ENCODE measurements at regions not wholly inside any gene's neighbourhood (a gene's known extent, or its start where the extent isn't known, plus 50 kb on each side); places are given as distances from the start of the nearest gene placed in this dataset.
A peak's percentile ranks its signal among the peaks of the same experiment; 100 is the strongest.

- intact Hi-C loops (cut with micrococcal nuclease), result loop anchor here (1.0 to 5.0 kb wide), 2 partner anchors 844 to 954 kb away; no protein-coding TSS in a partner anchor
- H3K36me3 ChIP-seq (ENCODE audit: control insufficient read depth, insufficient read depth, low read length), result no peaks in the 10 kb centered on the region
- no peak overlapping the region for H3K4me2 ChIP-seq (ENCODE audit: low read depth, low read length)
- no TSS peak for BruUV-seq (replicated peaks)
- no peak overlapping the region for H3K27ac ChIP-seq (ENCODE audit: insufficient read depth, low read length)
- H4K91ac ChIP-seq (ENCODE audit: insufficient read depth, low read depth, low read length), result no peak overlapping the region
- no peak overlapping the region for H2BK15ac ChIP-seq (ENCODE audit: low read depth, low read length)
- no peak overlapping the region for H2BK20ac ChIP-seq (ENCODE audit: low read depth, low read length)
- H4K5ac ChIP-seq (ENCODE audit: low read depth, low read length), result no peak overlapping the region
- H4K20me1 ChIP-seq (ENCODE audit: insufficient read depth, low read length), result no peaks in the 10 kb centered on the region
- in situ Hi-C loops (cut with MboI; ENCODE audit: low sequenced_read_pairs), result no loop called here
- H3K18ac ChIP-seq (ENCODE audit: low read depth, low read length), result no peak overlapping the region
- ATAC-seq (ENCODE audit: low read depth) (no peak), DNase-seq (peak; percentile 10)
- no peak overlapping the region for H2AFZ ChIP-seq (replicated peaks; ENCODE audit: low read length, poor library complexity)
- no peak overlapping the region for H2BK120ac ChIP-seq (ENCODE audit: low read depth, low read length)
- no peak overlapping the region for H3K14ac ChIP-seq (replicated peaks; ENCODE audit: low read depth, low read length)
- H3K4me3 ChIP-seq (ENCODE audit: insufficient read depth, low read depth, low read length), result no peak overlapping the region
- TF ChIP-seq RAD21 (IDR thresholded peaks at IDR 0.05; ENCODE audit: low read length) (peak; percentile 16; the same call in 1 of the 2 replicates), CTCF (conservative IDR thresholded peaks at IDR 0.05; ENCODE audit: low read depth, low read length) (peak; percentile 18; the same call in 1 of the 2 replicates), CEBPB (IDR thresholded peaks at IDR 0.05; ENCODE audit: low read depth, low read length) (peak; percentile 67), BHLHE40 (IDR thresholded peaks at IDR 0.05; ENCODE audit: low read depth, low read length) (no peak)
- H3K9me1 ChIP-seq (ENCODE audit: insufficient read depth, low read length), result no peaks in the 10 kb centered on the region
- H3K9me3 ChIP-seq (ENCODE audit: control insufficient read depth, insufficient read depth, low read length), result no peaks in the 10 kb centered on the region
- no peak overlapping the region for H3K23ac ChIP-seq (ENCODE audit: low read depth, low read length)
- H3K27me3 ChIP-seq (ENCODE audit: control insufficient read depth, insufficient read depth, low read length), result no peaks in the 10 kb centered on the region
- H3K56ac ChIP-seq (ENCODE audit: extremely low read depth, insufficient read depth, low read length), result no peak overlapping the region
- H2BK5ac ChIP-seq (ENCODE audit: low read depth, low read length, poor library complexity, severe bottlenecking), result no peak overlapping the region
- ChIA-PET POLR2A (ENCODE audit: unreplicated experiment) (no interaction called here), CTCF (interaction anchor here (0.7 to 1.5 kb wide), 3 partner anchors 18 to 953 kb away, joined by 3 to 4 read pairs (median 4); no protein-coding TSS in a partner anchor)
- H3K79me1 ChIP-seq (ENCODE audit: low read depth in 1 of 2, low read length in 2 of 2), result no peaks in the 10 kb centered on the region
- dilution Hi-C loops (cut with HindIII; ENCODE audit: low sequenced_read_pairs, unreplicated experiment), result no loop called here
- no peak overlapping the region for H4K8ac ChIP-seq (ENCODE audit: low read depth in 2 of 2, low read length in 2 of 2)
- no peak overlapping the region for H3K9ac ChIP-seq (ENCODE audit: low read depth, low read length)
- 0% methylated on average over 2 of the region's 8 CpGs; no CpG with 5 or more reads in 1 of the 2 experiments for WGBS, 2 experiments (ENCODE audit: extremely low coverage in 2 of 2, insufficient read length in 1 of 2)
- H3K4me1 ChIP-seq (ENCODE audit: control insufficient read depth, insufficient read depth, low read length), result no peaks in the 10 kb centered on the region
- H2AK5ac ChIP-seq (ENCODE audit: low read depth, low read length), result no peak overlapping the region
- H2AK9ac ChIP-seq (replicated peaks; ENCODE audit: low read depth, low read length, poor library complexity), result no peak overlapping the region
- no peak overlapping the region for H3K4ac ChIP-seq (ENCODE audit: low read depth, low read length)
Measured at GRCh38 chr16:52068447-52069074, 478.4 kb downstream of the TOX3 start.

Data from IMR-90 (cell line).